SK-N-SH (cell line): ENCODE measurements at regions not wholly inside any gene's neighbourhood (a gene's known extent, or its start where the extent isn't known, plus 50 kb on each side); places are given as distances from the start of the nearest gene placed in this dataset.

Experiments used
- CTCF ChIA-PET: fragments of 300-600, 350-600 bp; formaldehyde crosslinking; extraction: SDS; loops from one replicate; lab custom pipeline; 2021; lab: Yijun Ruan, JAX
- POLR2A ChIA-PET: fragments of 350-600 bp; sonication (Branson Sonifier 250); formaldehyde crosslinking; extraction: SDS; loops from one replicate; lab custom pipeline; 2020; ENCODE audit warnings: antibody characterized with exemption, inconsistent platforms; lab: Yijun Ruan, JAX
- DNase-seq: peaks from one replicate; pipeline ENCODE4 v3.0.0; 2012
- H2AFZ ChIP-seq: fragments of 200-600 bp; sonication (generic); 2 replicates; pipeline ENCODE4 v1.8.1; 2016; ENCODE audit warnings: antibody characterized with exemption, mild to moderate bottlenecking, low read depth
- H3F3A ChIP-seq: fragments of 200-600 bp; sonication (generic); replicated peaks from 2 replicates; pipeline ENCODE3; 2016; ENCODE audit warnings: antibody characterized with exemption, mild to moderate bottlenecking; ENCODE audit not compliant: insufficient read depth
- H3K27ac ChIP-seq, 2 experiments: fragments of 200-500 bp in 1 of 2; fragments of 200-600 bp in 1 of 2; sonication (Bioruptor generic) in 1 of 2; sonication (generic), shearing (Covaris generic) in 1 of 2; 2 replicates each; pipeline versions ENCODE4 v1.5.1 to v1.6.1; 2014 to 2016; ENCODE audit warnings: low read depth in 2 of 2, inconsistent platforms in 1 of 2, low read length in 1 of 2, mild to moderate bottlenecking in 1 of 2, mixed read lengths in 1 of 2
- H3K27me3 ChIP-seq: fragments of 200-600 bp; sonication (generic), shearing (Covaris generic); 2 replicates; pipeline ENCODE4 v1.6.1; 2016; ENCODE audit warnings: mixed run types; ENCODE audit not compliant: insufficient read depth
- H3K36me3 ChIP-seq, 2 experiments: fragments of 200-500 bp in 1 of 2; fragments of 200-600 bp in 1 of 2; sonication (Bioruptor generic) in 1 of 2; sonication (generic) in 1 of 2; replicated peaks in 1 of 2; 2 replicates each; pipeline versions ENCODE3 to v1.5.1; 2014 to 2016; ENCODE audit warnings: low read length in 1 of 2, mild to moderate bottlenecking in 1 of 2; ENCODE audit not compliant: insufficient read depth in 2 of 2, control insufficient read depth in 1 of 2
- H3K4me1 ChIP-seq, 2 experiments: fragments of 200-500 bp in 1 of 2; fragments of 200-600 bp in 1 of 2; sonication (Bioruptor generic) in 1 of 2; sonication (generic), shearing (Covaris generic) in 1 of 2; 2 replicates each; pipeline versions ENCODE4 v1.5.1 to v1.6.1; 2014 to 2016; ENCODE audit warnings: low read depth in 1 of 2, low read length in 1 of 2, mixed run types in 1 of 2; ENCODE audit not compliant: insufficient read depth in 2 of 2, control insufficient read depth in 1 of 2
- H3K4me2 ChIP-seq: fragments of 200-600 bp; sonication (generic), shearing (Covaris generic); 2 replicates; pipeline ENCODE4 v1.6.1; 2017; ENCODE audit warnings: mixed run types
- H3K4me3 ChIP-seq, 2 experiments: fragments of 200-500 bp in 1 of 2; fragments of 200-600 bp in 1 of 2; sonication (Bioruptor generic) in 1 of 2; sonication (generic), shearing (Covaris generic) in 1 of 2; 2 replicates each; pipeline versions ENCODE4 v1.5.1 to v1.8.1; 2014 to 2016; ENCODE audit warnings: low read depth in 2 of 2, inconsistent platforms in 1 of 2, low read length in 1 of 2, mild to moderate bottlenecking in 1 of 2, mixed read lengths in 1 of 2, moderate library complexity in 1 of 2
- H3K79me2 ChIP-seq: fragments of 200-600 bp; sonication (generic); 2 replicates; pipeline ENCODE4 v1.8.1; 2017; ENCODE audit warnings: mild to moderate bottlenecking; ENCODE audit not compliant: insufficient read depth
- H3K9ac ChIP-seq: fragments of 200-600 bp; sonication (generic); 2 replicates; pipeline ENCODE4 v1.6.1; 2017; ENCODE audit warnings: mixed run types
- H3K9me2 ChIP-seq: fragments of 200-600 bp; sonication (generic); 2 replicates; pipeline ENCODE4 v1.6.1; 2017; ENCODE audit warnings: mixed run types
- H3K9me3 ChIP-seq: fragments of 200-600 bp; sonication (generic); 2 replicates; pipeline ENCODE4 v1.6.1; 2017; ENCODE audit warnings: mixed run types, mild to moderate bottlenecking, moderate library complexity
- H4K20me1 ChIP-seq: fragments of 200-600 bp; sonication (generic); 2 replicates; pipeline ENCODE4 v1.6.1; 2017; ENCODE audit warnings: mild to moderate bottlenecking, mixed run types; ENCODE audit not compliant: insufficient read depth
- CHD2 ChIP-seq: fragments of 150-350 bp; IDR thresholded peaks from 2 replicates; pipeline ENCODE4 v1.6.1; 2018; ENCODE audit warnings: low read length; ENCODE audit not compliant: partially characterized antibody
- EP300 ChIP-seq, 2 experiments: IDR thresholded peaks; 2 replicates each; pipeline versions ENCODE4 v1.4.0 to v1.6.1; 2012; ENCODE audit warnings: borderline replicate concordance in 1 of 2, low read depth in 1 of 2, low read length in 1 of 2
- FOXM1 ChIP-seq: IDR thresholded peaks from 2 replicates; pipeline ENCODE4 v1.4.0; 2012; ENCODE audit warnings: low read depth, mild to moderate bottlenecking
- GATA2 ChIP-seq: sonication (generic); formaldehyde crosslinking; IDR thresholded peaks from 2 replicates; pipeline ENCODE4 v1.5.0; 2020; ENCODE audit warnings: mild to moderate bottlenecking, missing genetic modification reagents
- JUND ChIP-seq: IDR thresholded peaks from 2 replicates; pipeline ENCODE4 v1.4.0; 2012
- POLR2AphosphoS5 ChIP-seq: IDR thresholded peaks from 2 replicates; pipeline ENCODE4 v1.6.1; 2012; ENCODE audit warnings: low read depth, low read length
- RAD21 ChIP-seq: IDR thresholded peaks from 2 replicates; pipeline ENCODE4 v1.6.1; 2012; ENCODE audit warnings: mild to moderate bottlenecking, low read length
- RCOR1 ChIP-seq: fragments of 150-350 bp; IDR thresholded peaks from 2 replicates; pipeline ENCODE4 v1.6.1; 2017; ENCODE audit warnings: antibody characterized with exemption, low read length
- RXRA ChIP-seq: IDR thresholded peaks from 2 replicates; pipeline ENCODE4 v1.4.0; 2012; ENCODE audit warnings: low read depth, mild to moderate bottlenecking, borderline replicate concordance
- TEAD4 ChIP-seq: IDR thresholded peaks from 2 replicates; pipeline ENCODE4 v1.4.0; 2012; ENCODE audit warnings: mild to moderate bottlenecking, borderline replicate concordance; ENCODE audit not compliant: insufficient read depth
- WGBS: methylation state at CpG from one replicate; pipeline ENCODE4 v1.1.6; 2017; ENCODE audit warnings: low lambda C conversion rate; 5-methylcytosine and 5-hydroxymethylcytosine counted together
- TF ChIP-seq, protein P1 (sequence below): IDR thresholded peaks from 2 replicates; pipeline ENCODE4 v1.6.1; 2012; ENCODE audit warnings: mild to moderate bottlenecking, low read depth, low read length, moderate library complexity
- TF ChIP-seq, protein P2 (sequence below): IDR thresholded peaks from 2 replicates; pipeline ENCODE4 v1.4.0; 2012; ENCODE audit warnings: low read depth, borderline replicate concordance
- TF ChIP-seq, protein P3 (sequence below): fragments of 200-600 bp; sonication (generic); IDR thresholded peaks from 2 replicates; pipeline ENCODE4 v1.6.1; 2017; ENCODE audit warnings: antibody characterized with exemption, mild to moderate bottlenecking, moderate library complexity
- TF ChIP-seq, protein P4 (sequence below): IDR thresholded peaks from 2 replicates; pipeline ENCODE4 v1.4.0; 2012; ENCODE audit warnings: low read depth

DNA sequence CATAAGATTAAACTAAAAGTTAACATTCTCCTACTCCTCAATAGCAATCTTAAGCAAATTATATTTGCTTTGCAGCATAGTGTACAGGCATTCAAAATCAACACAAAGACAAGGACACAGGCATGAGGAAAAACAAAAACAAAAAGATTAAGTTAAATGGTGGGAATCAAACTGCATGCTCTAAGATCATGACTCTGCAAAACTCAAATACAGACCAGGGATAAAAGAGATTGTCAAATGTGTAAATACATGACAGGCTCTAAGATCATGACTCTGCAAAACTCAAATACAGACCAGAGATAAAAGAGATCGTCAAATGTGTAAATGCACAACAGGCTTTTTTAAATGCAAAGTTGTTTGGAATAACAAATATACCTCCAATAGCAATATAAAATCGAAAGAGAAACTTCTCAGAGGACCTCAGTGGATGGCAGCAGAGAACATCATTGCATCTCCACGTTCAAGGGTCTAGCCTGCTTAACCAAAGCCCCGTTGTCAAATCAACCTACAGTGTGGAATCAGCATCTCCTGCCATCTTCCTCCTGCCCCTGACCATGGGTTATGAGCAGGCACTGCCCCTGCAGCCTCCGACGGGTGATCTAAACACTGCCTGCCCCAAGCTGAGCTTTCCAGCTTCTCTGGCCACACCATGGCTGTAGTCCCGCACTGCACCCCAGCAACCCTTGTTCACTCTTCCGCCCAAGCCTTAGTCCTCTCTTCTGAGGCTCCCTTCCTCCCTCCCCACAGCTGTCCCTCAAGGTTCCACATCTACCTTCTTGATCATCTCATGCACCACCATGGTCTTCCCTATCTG lies 446.1 kb downstream of the SOX9 start:
- Histone ChIP-seq H2AFZ (no peak overlapping the region), H3K36me3 (no peaks in the 10 kb centered on the region), H4K20me1 (no peaks in the 10 kb centered on the region), H3K27me3 (no peaks in the 10 kb centered on the region), H3F3A (no peaks in the 10 kb centered on the region), H3K4me2 (peak overlapping the region; percentile 7; the same call in 1 of the 2 replicates), H3K79me2 (peaks cover 28% of the 10 kb centered on the region), H3K9me3 (no peaks in the 10 kb centered on the region), H3K4me1 (peaks cover 0 to 19% of the 10 kb centered on the region in 2 experiments; a peak in 1 of 4 replicates), H3K9me2 (no peaks in the 10 kb centered on the region), H3K9ac (no peak overlapping the region), H3K4me3 (no peak overlapping the region), H3K27ac (no peak overlapping the region)
- DNase-seq = no peak
- TF ChIP-seq RCOR1 (no peak), RXRA (no peak), TEAD4 (no peak), EP300 (IDR thresholded peaks at IDR 0.05; ENCODE audit: borderline replicate concordance in 1 of 2, low read depth in 1 of 2, low read length in 1 of 2) (no peak)
- TF ChIP-seq, protein P1, sequence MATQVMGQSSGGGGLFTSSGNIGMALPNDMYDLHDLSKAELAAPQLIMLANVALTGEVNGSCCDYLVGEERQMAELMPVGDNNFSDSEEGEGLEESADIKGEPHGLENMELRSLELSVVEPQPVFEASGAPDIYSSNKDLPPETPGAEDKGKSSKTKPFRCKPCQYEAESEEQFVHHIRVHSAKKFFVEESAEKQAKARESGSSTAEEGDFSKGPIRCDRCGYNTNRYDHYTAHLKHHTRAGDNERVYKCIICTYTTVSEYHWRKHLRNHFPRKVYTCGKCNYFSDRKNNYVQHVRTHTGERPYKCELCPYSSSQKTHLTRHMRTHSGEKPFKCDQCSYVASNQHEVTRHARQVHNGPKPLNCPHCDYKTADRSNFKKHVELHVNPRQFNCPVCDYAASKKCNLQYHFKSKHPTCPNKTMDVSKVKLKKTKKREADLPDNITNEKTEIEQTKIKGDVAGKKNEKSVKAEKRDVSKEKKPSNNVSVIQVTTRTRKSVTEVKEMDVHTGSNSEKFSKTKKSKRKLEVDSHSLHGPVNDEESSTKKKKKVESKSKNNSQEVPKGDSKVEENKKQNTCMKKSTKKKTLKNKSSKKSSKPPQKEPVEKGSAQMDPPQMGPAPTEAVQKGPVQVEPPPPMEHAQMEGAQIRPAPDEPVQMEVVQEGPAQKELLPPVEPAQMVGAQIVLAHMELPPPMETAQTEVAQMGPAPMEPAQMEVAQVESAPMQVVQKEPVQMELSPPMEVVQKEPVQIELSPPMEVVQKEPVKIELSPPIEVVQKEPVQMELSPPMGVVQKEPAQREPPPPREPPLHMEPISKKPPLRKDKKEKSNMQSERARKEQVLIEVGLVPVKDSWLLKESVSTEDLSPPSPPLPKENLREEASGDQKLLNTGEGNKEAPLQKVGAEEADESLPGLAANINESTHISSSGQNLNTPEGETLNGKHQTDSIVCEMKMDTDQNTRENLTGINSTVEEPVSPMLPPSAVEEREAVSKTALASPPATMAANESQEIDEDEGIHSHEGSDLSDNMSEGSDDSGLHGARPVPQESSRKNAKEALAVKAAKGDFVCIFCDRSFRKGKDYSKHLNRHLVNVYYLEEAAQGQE = no peak
- TF ChIP-seq, protein P2, sequence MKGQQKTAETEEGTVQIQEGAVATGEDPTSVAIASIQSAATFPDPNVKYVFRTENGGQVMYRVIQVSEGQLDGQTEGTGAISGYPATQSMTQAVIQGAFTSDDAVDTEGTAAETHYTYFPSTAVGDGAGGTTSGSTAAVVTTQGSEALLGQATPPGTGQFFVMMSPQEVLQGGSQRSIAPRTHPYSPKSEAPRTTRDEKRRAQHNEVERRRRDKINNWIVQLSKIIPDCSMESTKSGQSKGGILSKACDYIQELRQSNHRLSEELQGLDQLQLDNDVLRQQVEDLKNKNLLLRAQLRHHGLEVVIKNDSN = no peak
- TF ChIP-seq, protein P3, sequence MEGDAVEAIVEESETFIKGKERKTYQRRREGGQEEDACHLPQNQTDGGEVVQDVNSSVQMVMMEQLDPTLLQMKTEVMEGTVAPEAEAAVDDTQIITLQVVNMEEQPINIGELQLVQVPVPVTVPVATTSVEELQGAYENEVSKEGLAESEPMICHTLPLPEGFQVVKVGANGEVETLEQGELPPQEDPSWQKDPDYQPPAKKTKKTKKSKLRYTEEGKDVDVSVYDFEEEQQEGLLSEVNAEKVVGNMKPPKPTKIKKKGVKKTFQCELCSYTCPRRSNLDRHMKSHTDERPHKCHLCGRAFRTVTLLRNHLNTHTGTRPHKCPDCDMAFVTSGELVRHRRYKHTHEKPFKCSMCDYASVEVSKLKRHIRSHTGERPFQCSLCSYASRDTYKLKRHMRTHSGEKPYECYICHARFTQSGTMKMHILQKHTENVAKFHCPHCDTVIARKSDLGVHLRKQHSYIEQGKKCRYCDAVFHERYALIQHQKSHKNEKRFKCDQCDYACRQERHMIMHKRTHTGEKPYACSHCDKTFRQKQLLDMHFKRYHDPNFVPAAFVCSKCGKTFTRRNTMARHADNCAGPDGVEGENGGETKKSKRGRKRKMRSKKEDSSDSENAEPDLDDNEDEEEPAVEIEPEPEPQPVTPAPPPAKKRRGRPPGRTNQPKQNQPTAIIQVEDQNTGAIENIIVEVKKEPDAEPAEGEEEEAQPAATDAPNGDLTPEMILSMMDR = no peak
- POLR2A ChIA-PET = no interaction called here
- 67% methylated on average over 8 of the region's 8 CpGs for WGBS
- CTCF ChIA-PET = interaction anchor here (0.6 to 3.9 kb wide), 5 partner anchors 10 to 622 kb away, joined by 3 to 28 read pairs (median 3); no protein-coding TSS in a partner anchor

DNA sequence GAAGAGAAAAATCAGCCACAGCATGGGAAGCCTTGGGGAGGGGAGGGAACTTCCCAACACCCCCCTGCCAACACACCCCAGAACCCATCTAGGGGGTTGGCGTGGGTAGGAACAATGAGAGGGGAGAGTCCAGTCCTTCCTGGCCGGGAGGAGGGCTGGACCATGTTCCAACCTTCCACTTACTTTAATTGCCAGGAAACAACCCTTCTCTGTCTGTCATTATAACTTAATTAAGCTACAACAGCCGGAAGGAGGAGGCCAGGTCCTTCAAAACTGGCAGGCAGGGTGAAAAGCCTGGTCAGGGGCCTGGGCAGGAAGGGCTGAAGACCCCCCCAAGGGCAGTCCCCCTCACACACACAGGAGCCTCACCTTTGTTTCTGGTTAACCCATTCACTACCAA lies 447.0 kb downstream of the SOX9 start:
- ChIA-PET POLR2A (no interaction called here), CTCF (interaction anchor here (1.0 to 3.9 kb wide), 5 partner anchors 8 to 621 kb away, joined by 3 to 28 read pairs (median 8); no protein-coding TSS in a partner anchor)
- Histone ChIP-seq H3K4me1 (peaks cover 0 to 19% of the 10 kb centered on the region in 2 experiments; a peak in 1 of 4 replicates), H3K9me3 (no peaks in the 10 kb centered on the region), H3K4me2 (peak overlapping the region; percentile 7; the same call in 1 of the 2 replicates), H4K20me1 (no peaks in the 10 kb centered on the region), H3K9ac (no peak overlapping the region), H3K27me3 (no peaks in the 10 kb centered on the region), H2AFZ (no peak overlapping the region), H3F3A (no peaks in the 10 kb centered on the region), H3K4me3 (no peak overlapping the region), H3K27ac (peak overlapping the region in 1 of 2 experiments; percentile 29; a peak in 2 of 4 replicates), H3K79me2 (peaks cover 31% of the 10 kb centered on the region), H3K9me2 (no peaks in the 10 kb centered on the region), H3K36me3 (no peaks in the 10 kb centered on the region)
- DNase-seq = peak; percentile 73
- 32% methylated on average over 3 of the region's 3 CpGs for WGBS
- TF ChIP-seq RAD21 = no peak
- no peak for TF ChIP-seq JUND
- TF ChIP-seq CHD2 = peak; percentile 52
- TF ChIP-seq GATA2 (CRISPR knock-in tag) = no peak
- no peak for TF ChIP-seq RXRA
- TF ChIP-seq, protein P1 = no peak
- TF ChIP-seq, protein P4, sequence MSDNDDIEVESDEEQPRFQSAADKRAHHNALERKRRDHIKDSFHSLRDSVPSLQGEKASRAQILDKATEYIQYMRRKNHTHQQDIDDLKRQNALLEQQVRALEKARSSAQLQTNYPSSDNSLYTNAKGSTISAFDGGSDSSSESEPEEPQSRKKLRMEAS = no peak
- TF ChIP-seq EP300 (IDR thresholded peaks at IDR 0.05; ENCODE audit: borderline replicate concordance in 1 of 2, low read depth in 1 of 2, low read length in 1 of 2) = 0 out of 4 replicates have a peak, but pooled peaks of 1 of the 2 experiments have one; percentile 55
- no peak for TF ChIP-seq FOXM1
- TF ChIP-seq POLR2AphosphoS5 = no peak
